ENCODE measurements at regions not wholly inside any gene's neighbourhood (a gene's known extent, or its start where the extent isn't known, plus 50 kb on each side); places are given as distances from the start of the nearest gene placed in this dataset.

DNA sequence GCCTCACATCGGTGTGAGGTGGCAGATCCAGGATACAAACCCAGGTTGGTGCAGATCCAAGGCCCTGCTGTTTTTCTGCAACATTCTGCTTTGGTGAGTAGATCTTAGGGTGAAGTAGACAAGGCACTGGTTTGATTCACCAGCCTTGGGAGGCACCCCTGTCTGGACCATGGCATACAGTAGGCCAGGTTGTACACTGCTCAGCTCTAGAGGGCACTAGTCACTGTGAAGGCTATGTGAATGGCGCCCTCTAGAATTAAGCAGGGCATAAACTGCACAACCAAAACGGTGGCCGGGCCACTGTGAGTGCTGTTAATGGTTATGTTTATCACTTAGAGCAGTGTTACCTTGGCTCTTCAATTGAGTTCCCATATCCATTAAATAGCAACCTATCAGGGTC lies 280.6 kb upstream of the PWP1 start:
- TF ChIP-seq, protein P1, sequence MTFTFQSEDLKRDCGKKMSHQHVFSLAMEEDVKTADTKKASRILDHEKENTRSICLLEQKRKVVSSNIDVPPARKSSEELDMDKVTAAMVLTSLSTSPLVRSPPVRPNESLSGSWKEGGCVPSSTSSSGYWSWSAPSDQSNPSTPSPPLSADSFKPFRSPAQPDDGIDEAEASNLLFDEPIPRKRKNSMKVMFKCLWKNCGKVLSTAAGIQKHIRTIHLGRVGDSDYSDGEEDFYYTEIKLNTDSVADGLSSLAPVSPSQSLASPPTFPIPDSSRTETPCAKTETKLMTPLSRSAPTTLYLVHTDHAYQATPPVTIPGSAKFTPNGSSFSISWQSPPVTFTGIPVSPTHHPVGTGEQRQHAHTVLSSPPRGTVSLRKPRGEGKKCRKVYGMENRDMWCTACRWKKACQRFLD (tag by site-specific recombination; IDR thresholded peaks at IDR 0.05) = no peak
- no peak for TF ChIP-seq BCL11A (tag by site-specific recombination; IDR thresholded peaks at IDR 0.05; ENCODE audit: low read depth)
- TF ChIP-seq, protein P2, sequence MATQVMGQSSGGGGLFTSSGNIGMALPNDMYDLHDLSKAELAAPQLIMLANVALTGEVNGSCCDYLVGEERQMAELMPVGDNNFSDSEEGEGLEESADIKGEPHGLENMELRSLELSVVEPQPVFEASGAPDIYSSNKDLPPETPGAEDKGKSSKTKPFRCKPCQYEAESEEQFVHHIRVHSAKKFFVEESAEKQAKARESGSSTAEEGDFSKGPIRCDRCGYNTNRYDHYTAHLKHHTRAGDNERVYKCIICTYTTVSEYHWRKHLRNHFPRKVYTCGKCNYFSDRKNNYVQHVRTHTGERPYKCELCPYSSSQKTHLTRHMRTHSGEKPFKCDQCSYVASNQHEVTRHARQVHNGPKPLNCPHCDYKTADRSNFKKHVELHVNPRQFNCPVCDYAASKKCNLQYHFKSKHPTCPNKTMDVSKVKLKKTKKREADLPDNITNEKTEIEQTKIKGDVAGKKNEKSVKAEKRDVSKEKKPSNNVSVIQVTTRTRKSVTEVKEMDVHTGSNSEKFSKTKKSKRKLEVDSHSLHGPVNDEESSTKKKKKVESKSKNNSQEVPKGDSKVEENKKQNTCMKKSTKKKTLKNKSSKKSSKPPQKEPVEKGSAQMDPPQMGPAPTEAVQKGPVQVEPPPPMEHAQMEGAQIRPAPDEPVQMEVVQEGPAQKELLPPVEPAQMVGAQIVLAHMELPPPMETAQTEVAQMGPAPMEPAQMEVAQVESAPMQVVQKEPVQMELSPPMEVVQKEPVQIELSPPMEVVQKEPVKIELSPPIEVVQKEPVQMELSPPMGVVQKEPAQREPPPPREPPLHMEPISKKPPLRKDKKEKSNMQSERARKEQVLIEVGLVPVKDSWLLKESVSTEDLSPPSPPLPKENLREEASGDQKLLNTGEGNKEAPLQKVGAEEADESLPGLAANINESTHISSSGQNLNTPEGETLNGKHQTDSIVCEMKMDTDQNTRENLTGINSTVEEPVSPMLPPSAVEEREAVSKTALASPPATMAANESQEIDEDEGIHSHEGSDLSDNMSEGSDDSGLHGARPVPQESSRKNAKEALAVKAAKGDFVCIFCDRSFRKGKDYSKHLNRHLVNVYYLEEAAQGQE (tag by site-specific recombination; IDR thresholded peaks at IDR 0.05) = no peak
- no peak for TF ChIP-seq ZNF514 (tag by site-specific recombination; IDR thresholded peaks at IDR 0.05)
- TF ChIP-seq ZBTB21 (tag by site-specific recombination; IDR thresholded peaks at IDR 0.05) = no peak
- TF ChIP-seq ZNF747 (tag by site-specific recombination; IDR thresholded peaks at IDR 0.05) = no peak
- TF ChIP-seq, protein P3, sequence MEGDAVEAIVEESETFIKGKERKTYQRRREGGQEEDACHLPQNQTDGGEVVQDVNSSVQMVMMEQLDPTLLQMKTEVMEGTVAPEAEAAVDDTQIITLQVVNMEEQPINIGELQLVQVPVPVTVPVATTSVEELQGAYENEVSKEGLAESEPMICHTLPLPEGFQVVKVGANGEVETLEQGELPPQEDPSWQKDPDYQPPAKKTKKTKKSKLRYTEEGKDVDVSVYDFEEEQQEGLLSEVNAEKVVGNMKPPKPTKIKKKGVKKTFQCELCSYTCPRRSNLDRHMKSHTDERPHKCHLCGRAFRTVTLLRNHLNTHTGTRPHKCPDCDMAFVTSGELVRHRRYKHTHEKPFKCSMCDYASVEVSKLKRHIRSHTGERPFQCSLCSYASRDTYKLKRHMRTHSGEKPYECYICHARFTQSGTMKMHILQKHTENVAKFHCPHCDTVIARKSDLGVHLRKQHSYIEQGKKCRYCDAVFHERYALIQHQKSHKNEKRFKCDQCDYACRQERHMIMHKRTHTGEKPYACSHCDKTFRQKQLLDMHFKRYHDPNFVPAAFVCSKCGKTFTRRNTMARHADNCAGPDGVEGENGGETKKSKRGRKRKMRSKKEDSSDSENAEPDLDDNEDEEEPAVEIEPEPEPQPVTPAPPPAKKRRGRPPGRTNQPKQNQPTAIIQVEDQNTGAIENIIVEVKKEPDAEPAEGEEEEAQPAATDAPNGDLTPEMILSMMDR (tag by site-specific recombination; IDR thresholded peaks at IDR 0.05) = peak; percentile 56; the same call in 1 of the 2 replicates
- TF ChIP-seq KLF8 (tag by site-specific recombination; IDR thresholded peaks at IDR 0.05) = no peak
